AG09309 (cell line): ENCODE measurements at regions not wholly inside any gene's neighbourhood (a gene's known extent, or its start where the extent isn't known, plus 50 kb on each side); places are given as distances from the start of the nearest gene placed in this dataset.
A peak's percentile ranks its signal among the peaks of the same experiment; 100 is the strongest.

Experiments used
- DNase-seq: peaks from one replicate; pipeline ENCODE4 v3.0.0-alpha.2; 2010; ENCODE audit warnings: low read depth
- H3K4me3 ChIP-seq: 2 replicates; pipeline ENCODE4 v1.5.1; 2011; ENCODE audit warnings: mild to moderate bottlenecking, low read depth, low read length, moderate library complexity; ENCODE audit not compliant: control insufficient read depth
- TF ChIP-seq, protein P1 (sequence below): IDR thresholded peaks from 2 replicates; pipeline ENCODE4 v1.5.1; 2011; ENCODE audit warnings: mild to moderate bottlenecking, low read depth, low read length, inconsistent platforms; ENCODE audit not compliant: insufficient read depth, control insufficient read depth; ENCODE audit errors: missing control alignments

DNA sequence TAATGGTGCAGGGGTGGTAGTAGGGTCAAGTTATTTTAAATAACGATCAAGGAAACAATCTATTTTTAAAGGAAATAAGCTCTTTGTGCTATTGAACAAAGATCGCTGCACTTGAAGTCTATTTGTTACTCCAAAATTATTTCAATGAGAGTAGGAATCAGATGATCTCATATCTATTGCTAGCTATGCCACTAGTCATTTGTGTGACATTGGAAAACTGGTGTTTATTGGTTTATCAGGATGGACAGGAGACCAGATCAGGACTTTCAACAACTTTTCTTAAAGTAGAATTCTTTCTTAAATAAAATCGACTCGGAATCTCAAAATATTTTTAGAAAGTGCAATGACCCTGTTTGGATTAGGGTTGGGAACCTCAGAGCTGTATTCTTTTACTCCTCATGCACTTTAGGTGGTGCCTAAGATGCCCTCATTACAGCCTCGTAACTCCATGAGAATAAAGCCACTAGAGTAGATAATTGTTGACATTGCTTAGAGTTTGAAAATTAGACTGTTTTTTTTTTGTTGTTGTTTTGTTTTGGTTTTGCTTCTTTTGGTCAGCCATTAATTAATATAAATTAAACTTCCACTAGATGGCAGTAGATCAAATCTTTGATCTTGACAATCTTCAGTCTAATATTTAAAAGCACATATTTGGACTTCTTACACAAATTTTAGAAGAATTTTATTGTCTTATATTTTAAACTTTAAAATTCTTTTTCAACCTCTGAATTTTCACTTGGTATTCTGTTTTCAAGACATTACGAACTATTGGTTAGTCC lies 352.4 kb downstream of the USP25 start:
- TF ChIP-seq, protein P1, sequence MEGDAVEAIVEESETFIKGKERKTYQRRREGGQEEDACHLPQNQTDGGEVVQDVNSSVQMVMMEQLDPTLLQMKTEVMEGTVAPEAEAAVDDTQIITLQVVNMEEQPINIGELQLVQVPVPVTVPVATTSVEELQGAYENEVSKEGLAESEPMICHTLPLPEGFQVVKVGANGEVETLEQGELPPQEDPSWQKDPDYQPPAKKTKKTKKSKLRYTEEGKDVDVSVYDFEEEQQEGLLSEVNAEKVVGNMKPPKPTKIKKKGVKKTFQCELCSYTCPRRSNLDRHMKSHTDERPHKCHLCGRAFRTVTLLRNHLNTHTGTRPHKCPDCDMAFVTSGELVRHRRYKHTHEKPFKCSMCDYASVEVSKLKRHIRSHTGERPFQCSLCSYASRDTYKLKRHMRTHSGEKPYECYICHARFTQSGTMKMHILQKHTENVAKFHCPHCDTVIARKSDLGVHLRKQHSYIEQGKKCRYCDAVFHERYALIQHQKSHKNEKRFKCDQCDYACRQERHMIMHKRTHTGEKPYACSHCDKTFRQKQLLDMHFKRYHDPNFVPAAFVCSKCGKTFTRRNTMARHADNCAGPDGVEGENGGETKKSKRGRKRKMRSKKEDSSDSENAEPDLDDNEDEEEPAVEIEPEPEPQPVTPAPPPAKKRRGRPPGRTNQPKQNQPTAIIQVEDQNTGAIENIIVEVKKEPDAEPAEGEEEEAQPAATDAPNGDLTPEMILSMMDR: peak; percentile 14
- no peak overlapping the region for H3K4me3 ChIP-seq
- DNase-seq: no peak

DNA sequence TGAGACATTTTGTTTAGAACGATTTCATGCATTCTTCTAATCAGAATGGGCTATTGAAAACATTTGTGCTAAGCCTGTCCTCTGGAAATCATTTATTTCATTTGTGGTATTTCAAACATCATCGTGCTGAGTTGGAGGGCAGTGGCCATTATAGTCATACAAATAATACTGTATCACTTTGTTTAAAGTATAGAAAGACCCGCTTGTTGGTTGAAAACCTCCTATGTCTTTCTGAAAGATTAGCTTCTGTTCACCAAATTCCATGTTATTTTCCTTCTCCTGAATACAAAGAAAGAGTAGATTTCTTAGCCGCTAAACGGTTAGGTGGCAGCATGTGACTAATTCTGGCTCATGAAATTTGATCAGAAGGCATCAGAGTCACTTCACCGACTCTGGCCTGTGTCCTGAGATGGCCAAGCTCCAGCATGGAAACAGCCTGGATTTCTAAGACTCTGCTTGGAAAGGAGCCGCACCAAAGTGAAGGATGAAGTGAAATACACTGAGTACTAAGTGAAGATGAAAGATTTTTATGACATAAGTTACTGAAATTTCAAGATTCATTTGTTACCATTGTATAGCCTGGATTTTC lies 355.1 kb downstream of the USP25 start:
- TF ChIP-seq, protein P1: no peak
- H3K4me3 ChIP-seq: no peak overlapping the region
- no peak for DNase-seq

DNA sequence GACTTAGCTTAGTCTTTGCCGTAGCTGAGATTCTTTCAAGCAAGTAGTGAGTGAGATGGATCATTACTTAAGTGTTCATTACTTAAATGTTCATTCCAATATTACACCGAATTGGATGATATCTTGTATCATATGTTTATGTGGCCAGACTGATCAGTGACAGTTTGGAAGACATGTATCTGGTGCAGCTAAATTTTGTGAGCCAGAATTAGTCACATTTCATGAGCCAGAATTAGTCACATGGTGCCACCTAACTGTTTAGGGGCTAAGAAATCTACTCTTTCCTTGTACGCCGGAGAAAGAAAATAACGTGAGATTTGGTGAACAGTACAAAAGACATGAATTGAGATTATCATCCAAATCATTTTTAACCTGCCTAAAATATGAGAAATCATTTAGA lies 355.6 kb downstream of the USP25 start:
- TF ChIP-seq, protein P1: no peak
- H3K4me3 ChIP-seq: no peak overlapping the region
- DNase-seq: no peak

DNA sequence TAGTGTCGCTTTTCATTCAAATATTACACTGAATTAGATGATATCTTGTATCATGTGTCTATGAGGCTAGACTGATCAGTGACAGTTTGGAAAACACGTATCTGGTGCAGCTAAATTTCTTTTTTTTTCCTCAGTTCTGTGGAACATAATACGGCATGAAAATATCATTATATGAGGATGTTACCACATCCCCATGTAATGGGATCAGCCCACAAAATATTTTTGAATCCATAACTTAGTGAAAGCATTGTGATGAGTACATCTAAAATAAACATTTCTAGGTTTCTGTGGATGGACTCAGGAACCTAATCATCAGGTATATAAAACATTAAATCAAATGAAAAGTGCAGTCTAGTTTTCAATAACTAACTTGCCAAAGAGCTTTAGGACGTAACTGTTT lies 356.3 kb downstream of the USP25 start:
- TF ChIP-seq, protein P1: no peak
- no peak for DNase-seq
- no peak overlapping the region; the same call in 1 of the 2 replicates for H3K4me3 ChIP-seq

DNA sequence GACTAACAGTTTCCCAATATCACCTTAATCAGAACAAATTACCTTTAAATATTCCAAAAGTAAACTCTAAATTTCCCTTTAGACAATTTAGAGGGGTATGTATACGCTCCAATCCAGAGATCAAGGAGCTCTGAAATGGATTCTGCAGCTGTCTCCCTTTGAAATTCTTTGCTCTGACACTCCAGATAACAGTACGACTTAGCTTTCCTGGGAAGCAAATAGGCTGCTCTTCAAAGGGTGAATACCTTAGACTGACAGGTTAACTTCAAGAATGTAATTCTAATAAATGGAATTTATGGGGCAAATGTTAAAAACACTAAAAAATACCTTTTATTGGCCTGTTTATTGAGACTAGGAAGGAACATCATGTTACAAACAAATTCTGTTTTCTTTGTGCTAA lies 357.2 kb downstream of the USP25 start:
- DNase-seq: no peak
- H3K4me3 ChIP-seq: no peak overlapping the region
- TF ChIP-seq, protein P1: no peak

DNA sequence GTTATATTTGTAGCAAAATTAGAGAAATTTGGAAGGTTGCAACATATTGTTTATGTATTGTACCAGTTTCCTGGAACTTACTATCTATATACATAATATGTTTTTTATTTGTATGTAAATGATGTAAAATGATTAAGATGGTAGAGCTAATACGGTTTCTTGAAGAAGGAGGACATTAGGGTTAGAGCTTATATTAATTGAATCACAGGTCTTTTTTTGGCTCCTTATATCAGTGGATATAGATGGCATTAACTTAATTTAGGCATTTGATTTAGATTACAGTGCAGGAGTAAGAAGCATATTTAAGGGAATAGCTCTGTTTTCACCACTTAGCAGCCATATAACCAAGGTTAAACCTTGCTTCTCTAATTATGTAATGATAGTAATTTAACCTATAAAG lies 357.7 kb downstream of the USP25 start:
- TF ChIP-seq, protein P1: no peak
- H3K4me3 ChIP-seq: no peak overlapping the region
- no peak for DNase-seq
